ENCODE measurements at regions not wholly inside any gene's neighbourhood (a gene's known extent, or its start where the extent isn't known, plus 50 kb on each side); places are given as distances from the start of the nearest gene placed in this dataset.
A peak's percentile ranks its signal among the peaks of the same experiment; 100 is the strongest.
"Not testable (repeated sequence)": the region's sequence is repeated elsewhere in the genome, so short reads cannot be mapped to it uniquely, and the experiment has no call there.

DNA sequence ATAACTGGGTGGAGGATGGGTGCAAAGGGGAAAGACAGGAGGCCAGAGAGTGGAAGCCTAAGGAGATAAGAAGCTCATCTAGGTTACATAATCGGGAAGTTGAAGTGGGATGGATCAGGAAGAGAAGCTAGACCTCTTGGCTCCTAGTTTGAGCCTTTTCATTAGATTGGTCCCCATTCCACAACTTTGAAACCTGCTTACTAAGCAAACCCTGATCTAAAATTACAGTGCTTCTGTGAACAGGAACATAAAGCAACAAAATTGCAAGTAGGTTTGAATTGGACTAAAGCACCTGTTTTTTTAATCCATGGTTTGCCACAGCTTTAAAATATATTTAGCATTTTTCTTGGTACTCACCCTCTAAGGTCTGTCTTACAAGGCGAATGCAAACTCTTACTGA lies 80.4 kb upstream of the EED start:
- no peaks in the 10 kb centered on the region for H3K9me3 ChIP-seq
- no peaks in the 10 kb centered on the region for H3K27me3 ChIP-seq
- no peak overlapping the region for H3K27ac ChIP-seq
- H3K4me1 ChIP-seq, result peaks cover 0 to 42% (median 24%) of the 10 kb centered on the region in 4 donors
- WGBS, 5 donors, result 89 to 94% (median 92%) methylated on average over 2 of the region's 2 CpGs
- TF ChIP-seq EP300 (IDR thresholded peaks at IDR 0.05), result no peak
- no peak for TF ChIP-seq POLR2A (IDR thresholded peaks at IDR 0.05)
- TF ChIP-seq POLR2AphosphoS5 (IDR thresholded peaks at IDR 0.05), result no peak
- no peak for TF ChIP-seq CTCF (IDR thresholded peaks at IDR 0.05)
- H3K4me3 ChIP-seq, result no peak overlapping the region
- no peaks in the 10 kb centered on the region for H3K36me3 ChIP-seq
- intact Hi-C loops (cut with DNase I; ENCODE audit: low total_unique reads), result no loop called here
- DNase-seq, result no peak

DNA sequence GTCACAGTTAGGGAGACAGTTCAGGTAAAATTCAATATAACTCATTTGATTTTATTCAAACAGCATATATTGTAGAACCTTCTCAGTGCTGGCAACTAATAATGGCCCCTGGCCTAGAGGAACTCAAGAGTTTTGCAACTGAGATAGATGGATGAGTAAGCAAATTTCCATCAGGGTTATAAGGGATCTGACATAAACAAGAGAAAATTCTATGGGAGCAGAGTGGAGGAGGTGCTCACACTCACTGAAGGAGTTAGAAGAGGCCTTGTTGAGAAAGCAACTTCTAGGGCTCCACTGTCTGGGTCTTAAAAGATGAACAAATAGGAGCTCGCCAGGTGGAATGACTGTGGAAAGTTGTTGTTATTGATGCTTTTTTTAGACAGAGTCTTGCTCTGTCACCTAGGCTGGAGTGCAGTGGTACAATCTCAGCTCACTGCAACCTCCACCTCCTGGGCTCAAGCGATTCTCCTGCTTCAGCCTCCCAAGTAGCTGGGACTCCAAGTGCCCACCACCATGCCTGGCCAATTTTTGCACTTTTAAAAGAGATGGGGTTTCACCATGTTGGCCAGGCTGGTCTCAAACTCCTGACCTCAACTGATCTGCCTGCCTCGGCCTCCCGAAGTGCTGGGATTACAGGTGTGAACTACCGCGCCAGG lies 81.2 kb upstream of the EED start:
- H3K27me3 ChIP-seq; H3K4me3 ChIP-seq; H3K9me3 ChIP-seq; H3K36me3 ChIP-seq; intact Hi-C loops (cut with DNase I; ENCODE audit: low total_unique reads); DNase-seq: not testable (repeated sequence)
- Histone ChIP-seq H3K27ac (peak overlapping the region in 3 of 5 donors; percentile 10 to 74 (median 63)), H3K4me1 (peaks cover 0 to 42% (median 24%) of the 10 kb centered on the region in 4 donors)
- 76 to 96% (median 92%) methylated on average over 6 of the region's 6 CpGs for WGBS, 5 donors

DNA sequence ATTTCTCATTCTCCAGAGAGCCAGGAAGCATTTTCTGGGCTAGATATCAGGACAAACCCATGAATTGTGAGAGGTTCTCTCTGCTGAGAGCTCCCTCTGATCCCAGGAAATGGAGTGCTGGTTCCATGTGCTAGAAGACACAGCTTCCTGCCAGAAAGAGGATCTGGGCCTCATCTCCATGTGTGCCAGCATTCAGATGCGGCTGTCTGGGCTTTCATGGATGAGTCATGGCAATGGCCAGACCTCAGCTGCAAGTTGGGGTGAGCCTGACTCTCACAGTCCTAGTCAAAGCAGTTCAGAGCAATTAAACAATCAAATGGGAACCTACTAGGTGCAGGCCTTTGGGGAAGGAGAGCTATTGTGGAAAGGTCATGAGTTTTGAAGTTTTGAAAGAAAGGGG lies 82.3 kb upstream of the EED start:
- H3K27me3 ChIP-seq, result no peaks in the 10 kb centered on the region
- intact Hi-C loops (cut with DNase I; ENCODE audit: low total_unique reads), result no loop called here
- H3K27ac ChIP-seq, result peak overlapping the region in 4 of 5 donors; percentile 38 to 74 (median 63)
- peaks cover 0 to 39% (median 24%) of the 10 kb centered on the region in 4 donors for H3K4me1 ChIP-seq
- TF ChIP-seq POLR2AphosphoS5 (IDR thresholded peaks at IDR 0.05) (peak in 1 of 3 donors; percentile 55), POLR2A (IDR thresholded peaks at IDR 0.05) (no peak)
- 63 to 75% (median 69%) methylated on average over 1 of the region's 1 CpG for WGBS, 5 donors
- no peak overlapping the region for H3K4me3 ChIP-seq
- H3K36me3 ChIP-seq, result no peaks in the 10 kb centered on the region
- peak in 1 of 2 donors; percentile 82 for DNase-seq
- H3K9me3 ChIP-seq, result no peaks in the 10 kb centered on the region

DNA sequence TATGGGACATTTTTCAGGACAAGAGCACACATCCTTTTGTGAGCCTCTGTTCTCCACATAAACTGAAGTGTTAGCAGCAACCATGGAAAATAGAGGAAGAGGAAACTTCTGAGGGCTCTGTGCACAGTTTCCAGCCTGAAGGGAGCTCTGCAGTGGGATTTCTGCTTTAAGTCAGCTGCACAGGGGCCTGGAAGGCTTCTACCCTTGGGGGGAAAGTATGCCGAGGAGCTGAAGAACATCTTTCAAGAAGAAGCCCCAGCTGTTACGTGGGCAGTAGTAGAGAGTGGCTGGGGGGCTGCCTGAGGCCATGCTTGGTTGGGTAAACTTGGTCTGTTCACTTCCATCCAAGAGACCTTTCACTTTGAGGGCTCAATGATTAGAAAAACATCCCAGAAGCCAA lies 82.7 kb upstream of the EED start:
- TF ChIP-seq CTCF (IDR thresholded peaks at IDR 0.05) (no peak), POLR2AphosphoS5 (IDR thresholded peaks at IDR 0.05) (no peak), POLR2A (IDR thresholded peaks at IDR 0.05) (no peak), EP300 (IDR thresholded peaks at IDR 0.05) (no peak)
- 47 to 83% (median 55%) methylated on average over 2 of the region's 2 CpGs for WGBS, 5 donors
- no peaks in the 10 kb centered on the region for H3K36me3 ChIP-seq
- H3K27me3 ChIP-seq, result no peaks in the 10 kb centered on the region
- no peak overlapping the region for H3K4me3 ChIP-seq
- intact Hi-C loops (cut with DNase I; ENCODE audit: low total_unique reads), result no loop called here
- peak overlapping the region; percentile 30 to 74 (median 63) for H3K27ac ChIP-seq
- peak in 1 of 2 donors; percentile 65 for DNase-seq
- peaks cover 0 to 39% (median 24%) of the 10 kb centered on the region in 4 donors for H3K4me1 ChIP-seq
- H3K9me3 ChIP-seq, result no peaks in the 10 kb centered on the region

DNA sequence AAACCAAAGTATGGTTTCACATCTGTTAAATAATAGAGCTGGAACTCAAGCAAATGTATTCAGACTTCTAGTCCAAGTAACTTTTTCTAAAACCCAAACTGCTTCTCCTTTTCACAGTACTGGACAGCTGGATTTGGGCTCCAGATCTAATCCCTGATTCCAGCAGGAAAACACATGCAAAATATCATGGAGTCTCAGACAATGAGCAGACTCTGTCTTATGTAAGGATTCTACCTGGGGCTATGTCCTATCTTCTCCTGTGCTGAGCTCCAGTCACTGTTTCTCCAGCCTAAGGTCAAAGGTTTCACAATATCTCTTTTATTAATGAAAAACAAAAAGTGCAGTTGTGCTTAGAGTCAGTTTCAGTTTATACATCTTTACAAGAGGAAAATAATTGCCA lies 83.2 kb upstream of the EED start:
- Histone ChIP-seq H3K4me1 (peaks cover 0 to 41% (median 24%) of the 10 kb centered on the region in 4 donors), H3K9me3 (no peaks in the 10 kb centered on the region), H3K27ac (peak overlapping the region in 2 of 5 donors; percentile 63 to 74), H3K4me3 (no peak overlapping the region), H3K27me3 (no peaks in the 10 kb centered on the region), H3K36me3 (no peaks in the 10 kb centered on the region)
- intact Hi-C loops (cut with DNase I; ENCODE audit: low total_unique reads), result no loop called here
- DNase-seq, result peak in 1 of 2 donors; percentile 30
- TF ChIP-seq CTCF (IDR thresholded peaks at IDR 0.05) (no peak), POLR2A (IDR thresholded peaks at IDR 0.05) (no peak), EP300 (IDR thresholded peaks at IDR 0.05) (no peak), POLR2AphosphoS5 (IDR thresholded peaks at IDR 0.05) (no peak)

All from stomach (tissue), 8 donors.